Upper lobe of left lung (tissue), 6 donors: ENCODE measurements at regions not wholly inside any gene's neighbourhood (a gene's known extent, or its start where the extent isn't known, plus 50 kb on each side); places are given as distances from the start of the nearest gene placed in this dataset.
A peak's percentile ranks its signal among the peaks of the same experiment; 100 is the strongest.

Experiments used
- ATAC-seq, 2 donors: fragments of 200-7000 bp; cut with Tn5 transposase; one replicate each; pipeline ENCODE4 v1.9.1; 2022; ENCODE audit warnings: mild to moderate bottlenecking in 2 of 2, moderate library complexity in 2 of 2; ENCODE audit not compliant: low FRiP score in 2 of 2
- DNase-seq, 2 donors: peaks; one replicate each; pipeline ENCODE4 v3.0.0-alpha.2; 2019 to 2020
- H3K27ac ChIP-seq, 4 donors: fragments of 200-600 bp; sonication (generic); one replicate each; pipeline ENCODE4 v1.5.1; 2016 to 2019
- H3K27me3 ChIP-seq, 4 donors: fragments of 200-600 bp; sonication (generic); one replicate each; pipeline ENCODE4 v1.5.1; 2017 to 2019
- H3K36me3 ChIP-seq, 4 donors: fragments of 200-600 bp; sonication (generic); one replicate each; pipeline ENCODE4 v1.5.1; 2016 to 2019
- H3K4me1 ChIP-seq, 4 donors: fragments of 200-600 bp; sonication (generic); one replicate each; pipeline ENCODE4 v1.5.1; 2018 to 2019
- H3K4me3 ChIP-seq, 4 donors: fragments of 200-600 bp; sonication (generic); one replicate each; pipeline ENCODE4 v1.5.1; 2017 to 2019; ENCODE audit warnings: mild to moderate bottlenecking in 2 of 4, moderate library complexity in 1 of 4
- H3K9me3 ChIP-seq, 4 donors: fragments of 200-600 bp; sonication (generic); one replicate each; pipeline ENCODE4 v1.5.1; 2018 to 2019
- EP300 ChIP-seq, 4 donors: sonication (generic); formaldehyde crosslinking; IDR thresholded peaks; one replicate each; pipeline ENCODE4 v1.5.1; 2017; ENCODE audit warnings: antibody characterized with exemption in 4 of 4, control low read depth in 2 of 4
- POLR2A ChIP-seq, 4 donors: fragments of 450-650 bp; IDR thresholded peaks; one replicate each; pipeline ENCODE4 v1.5.1; 2016 to 2017; ENCODE audit warnings: antibody characterized with exemption in 4 of 4, mild to moderate bottlenecking in 2 of 4
- POLR2AphosphoS5 ChIP-seq, 2 donors: sonication (generic); formaldehyde crosslinking; IDR thresholded peaks; one replicate each; pipeline ENCODE4 v1.5.1; 2017; ENCODE audit warnings: antibody characterized with exemption in 2 of 2
- WGBS, 2 donors: methylation state at CpG; one replicate each; pipeline ENCODE4 v1.1.5; 2017 to 2018; 5-methylcytosine and 5-hydroxymethylcytosine counted together
- TF ChIP-seq, protein P1 (sequence below), 6 experiments: fragments of 450-650 bp in 4 of 6; fragments of 200-600 bp in 2 of 6; sonication (generic) in 2 of 6; IDR thresholded peaks; one replicate each; pipeline ENCODE4 v1.5.1; 2016 to 2019; ENCODE audit warnings: antibody characterized with exemption in 6 of 6
- donor health status: DM: no; HTN: no; CAD: no; lungs with moderate emphysema.
- donor health status: DM: no; HTN: yes; CAD: no; lungs with severe emphysema.

DNA sequence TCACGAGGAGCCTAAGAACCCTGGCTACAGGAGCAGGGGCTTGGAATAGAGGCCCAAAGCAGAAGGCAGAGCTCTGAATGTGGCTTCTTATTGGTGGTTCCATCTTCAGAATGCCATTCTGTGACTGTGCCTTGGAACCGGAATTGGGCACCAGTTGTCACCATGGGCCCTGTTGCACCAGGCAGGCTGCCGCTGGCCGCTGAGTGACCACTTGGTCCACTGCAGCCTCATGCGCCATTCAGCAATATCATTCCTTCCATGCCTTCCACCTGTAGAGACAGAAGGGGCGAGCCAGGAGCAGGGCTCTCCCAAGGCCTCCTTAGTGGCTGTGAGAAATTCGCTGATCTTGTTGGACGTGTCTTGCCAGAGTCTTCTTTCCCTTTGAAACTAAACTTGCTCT is 270.3 kb upstream of the CHD6 start:
- Histone ChIP-seq H3K27ac (no peak overlapping the region), H3K4me1 (no peaks in the 10 kb centered on the region), H3K9me3 (no peaks in the 10 kb centered on the region), H3K36me3 (no peaks in the 10 kb centered on the region), H3K27me3 (no peaks in the 10 kb centered on the region), H3K4me3 (no peak overlapping the region)
- DNase-seq (peak in 1 of 2 donors; percentile 52), ATAC-seq (no peak)
- TF ChIP-seq, protein P1, sequence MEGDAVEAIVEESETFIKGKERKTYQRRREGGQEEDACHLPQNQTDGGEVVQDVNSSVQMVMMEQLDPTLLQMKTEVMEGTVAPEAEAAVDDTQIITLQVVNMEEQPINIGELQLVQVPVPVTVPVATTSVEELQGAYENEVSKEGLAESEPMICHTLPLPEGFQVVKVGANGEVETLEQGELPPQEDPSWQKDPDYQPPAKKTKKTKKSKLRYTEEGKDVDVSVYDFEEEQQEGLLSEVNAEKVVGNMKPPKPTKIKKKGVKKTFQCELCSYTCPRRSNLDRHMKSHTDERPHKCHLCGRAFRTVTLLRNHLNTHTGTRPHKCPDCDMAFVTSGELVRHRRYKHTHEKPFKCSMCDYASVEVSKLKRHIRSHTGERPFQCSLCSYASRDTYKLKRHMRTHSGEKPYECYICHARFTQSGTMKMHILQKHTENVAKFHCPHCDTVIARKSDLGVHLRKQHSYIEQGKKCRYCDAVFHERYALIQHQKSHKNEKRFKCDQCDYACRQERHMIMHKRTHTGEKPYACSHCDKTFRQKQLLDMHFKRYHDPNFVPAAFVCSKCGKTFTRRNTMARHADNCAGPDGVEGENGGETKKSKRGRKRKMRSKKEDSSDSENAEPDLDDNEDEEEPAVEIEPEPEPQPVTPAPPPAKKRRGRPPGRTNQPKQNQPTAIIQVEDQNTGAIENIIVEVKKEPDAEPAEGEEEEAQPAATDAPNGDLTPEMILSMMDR (IDR thresholded peaks at IDR 0.05): no peak
- TF ChIP-seq POLR2A (IDR thresholded peaks at IDR 0.05) (no peak), POLR2AphosphoS5 (IDR thresholded peaks at IDR 0.05) (no peak), EP300 (IDR thresholded peaks at IDR 0.05) (no peak)
- WGBS, 2 donors: 92 to 94% methylated on average over 8 of the region's 8 CpGs

GRCh38 chr20:41887500-41887899 is 269.3 kb upstream of the CHD6 start:
- DNase-seq: no peak
- TF ChIP-seq EP300 (IDR thresholded peaks at IDR 0.05): no peak
- TF ChIP-seq POLR2AphosphoS5 (IDR thresholded peaks at IDR 0.05): no peak
- TF ChIP-seq, protein P1 (IDR thresholded peaks at IDR 0.05): no peak
- ATAC-seq: no peak
- no peaks in the 10 kb centered on the region for H3K9me3 ChIP-seq
- no peaks in the 10 kb centered on the region for H3K27me3 ChIP-seq
- H3K4me3 ChIP-seq: no peak overlapping the region
- WGBS, 2 donors: 81 to 85% methylated on average over 8 of the region's 8 CpGs
- no peaks in the 10 kb centered on the region for H3K4me1 ChIP-seq
- no peak overlapping the region for H3K27ac ChIP-seq
- H3K36me3 ChIP-seq: no peaks in the 10 kb centered on the region

DNA sequence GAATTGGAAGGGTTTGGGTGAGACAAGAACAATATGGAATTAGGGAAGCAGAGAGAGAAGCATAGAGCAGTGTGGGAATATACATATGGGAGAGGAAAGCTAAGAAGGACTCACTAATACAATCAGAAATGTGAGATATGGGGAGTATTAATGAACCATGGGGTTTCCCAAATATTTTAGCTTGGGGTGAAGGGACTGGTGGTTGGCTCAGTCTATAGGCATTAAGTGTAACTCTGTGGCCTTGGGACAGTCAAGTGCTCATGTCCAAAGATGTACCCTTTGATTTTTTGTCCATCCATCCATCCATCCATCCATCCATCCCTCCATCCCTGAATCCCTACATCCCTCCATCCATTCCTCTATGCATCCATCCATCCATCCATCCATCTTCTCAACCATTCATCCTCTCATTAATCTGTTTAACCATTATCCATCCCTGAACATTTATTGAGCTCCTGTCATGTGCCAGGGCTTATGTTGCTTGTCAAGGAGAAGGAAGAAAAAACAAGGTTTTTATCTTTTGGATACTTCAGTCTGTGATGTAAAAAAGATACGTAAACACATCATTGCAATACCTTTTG is 263.4 kb upstream of the CHD6 start:
- ATAC-seq (no peak), DNase-seq (no peak)
- TF ChIP-seq POLR2A (IDR thresholded peaks at IDR 0.05): no peak
- no peak for TF ChIP-seq EP300 (IDR thresholded peaks at IDR 0.05)
- no peak for TF ChIP-seq POLR2AphosphoS5 (IDR thresholded peaks at IDR 0.05)
- TF ChIP-seq, protein P1 (IDR thresholded peaks at IDR 0.05): no peak
- Histone ChIP-seq H3K36me3 (no peaks in the 10 kb centered on the region), H3K9me3 (no peaks in the 10 kb centered on the region), H3K4me3 (no peak overlapping the region), H3K4me1 (no peaks in the 10 kb centered on the region), H3K27ac (no peak overlapping the region), H3K27me3 (no peaks in the 10 kb centered on the region)
- 79 to 100% methylated on average over 1 of the region's 1 CpG for WGBS, 2 donors

GRCh38 chr20:41879123-41879522 is 260.9 kb upstream of the CHD6 start:
- Histone ChIP-seq H3K36me3 (no peaks in the 10 kb centered on the region), H3K9me3 (no peaks in the 10 kb centered on the region), H3K27me3 (no peaks in the 10 kb centered on the region), H3K4me1 (no peaks in the 10 kb centered on the region), H3K4me3 (no peak overlapping the region), H3K27ac (no peak overlapping the region)
- 30 to 31% methylated on average over 2 of the region's 2 CpGs for WGBS, 2 donors
- no peak for TF ChIP-seq POLR2AphosphoS5 (IDR thresholded peaks at IDR 0.05)
- TF ChIP-seq POLR2A (IDR thresholded peaks at IDR 0.05): no peak
- TF ChIP-seq EP300 (IDR thresholded peaks at IDR 0.05): no peak
- TF ChIP-seq, protein P1 (IDR thresholded peaks at IDR 0.05): no peak
- ATAC-seq: no peak
- DNase-seq: no peak

DNA sequence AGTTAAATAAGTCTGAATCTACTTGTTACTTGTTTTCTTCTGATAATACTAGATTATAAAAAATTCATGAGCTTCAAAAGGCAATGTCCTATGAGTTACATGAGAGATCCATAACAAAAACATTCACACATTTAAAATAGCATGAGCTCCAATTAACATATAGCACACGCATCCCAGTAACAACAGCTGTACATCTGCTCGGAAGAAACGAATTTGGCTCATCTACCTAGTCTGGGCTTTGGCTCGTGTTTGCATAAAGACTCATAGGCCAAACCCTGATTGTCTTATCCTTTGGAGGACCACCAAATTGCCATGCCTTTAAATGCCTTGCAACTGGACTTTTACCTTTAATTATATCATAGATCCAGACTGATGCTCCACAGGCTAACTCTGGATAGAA is 259.7 kb upstream of the CHD6 start:
- Histone ChIP-seq H3K4me3 (no peak overlapping the region), H3K27ac (no peak overlapping the region), H3K36me3 (no peaks in the 10 kb centered on the region), H3K4me1 (no peaks in the 10 kb centered on the region), H3K27me3 (no peaks in the 10 kb centered on the region), H3K9me3 (no peaks in the 10 kb centered on the region)
- TF ChIP-seq, protein P1 (IDR thresholded peaks at IDR 0.05): no peak
- TF ChIP-seq EP300 (IDR thresholded peaks at IDR 0.05) (no peak), POLR2AphosphoS5 (IDR thresholded peaks at IDR 0.05) (no peak), POLR2A (IDR thresholded peaks at IDR 0.05) (no peak)
- 82 to 84% methylated on average over 4 of the region's 4 CpGs for WGBS, 2 donors
- DNase-seq (no peak), ATAC-seq (no peak)
